PC-3 (cell line): ENCODE measurements at regions not wholly inside any gene's neighbourhood (a gene's known extent, or its start where the extent isn't known, plus 50 kb on each side); places are given as distances from the start of the nearest gene placed in this dataset.

Experiments used
- CTCF ChIP-seq: fragments of 300-600 bp; sonication (generic); conservative IDR thresholded peaks from 2 replicates; pipeline ENCODE4 v1.5.1; 2017; ENCODE audit warnings: antibody characterized with exemption, low read depth, mild to moderate bottlenecking, low read length
- EZH2phosphoT487 ChIP-seq: fragments of 300-600 bp; sonication (generic); IDR thresholded peaks from 2 replicates; pipeline ENCODE4 v1.6.1; 2018; ENCODE audit warnings: mild to moderate bottlenecking, antibody characterized with exemption, low read length, borderline replicate concordance

GRCh38 chr3:5057272-5057671, 64.8 kb upstream of the ARL8B start:
- TF ChIP-seq CTCF, result no peak
- TF ChIP-seq EZH2phosphoT487, result no peak
